GM23338 (cell line): ENCODE measurements at regions not wholly inside any gene's neighbourhood (a gene's known extent, or its start where the extent isn't known, plus 50 kb on each side); places are given as distances from the start of the nearest gene placed in this dataset.

Experiments used
- ATAC-seq: fragments of 200-7000 bp; cut with Tn5 transposase; 3 replicates; pipeline ENCODE4 v1.9.1; 2020
- DNase-seq: peaks from one replicate; pipeline ENCODE4 v3.0.0-alpha.2; 2015; ENCODE audit warnings: low spot score
- H2AFZ ChIP-seq: fragments of 200-600 bp; sonication (generic); 2 replicates; pipeline ENCODE4 v1.8.0; 2016; ENCODE audit warnings: antibody characterized with exemption, mild to moderate bottlenecking, moderate library complexity
- H3F3A ChIP-seq: fragments of 200-600 bp; sonication (generic); replicated peaks from 2 replicates; pipeline ENCODE4 v1.8.0; 2017; ENCODE audit warnings: antibody characterized with exemption, mixed run types, low read depth
- H3K27ac ChIP-seq: fragments of 200-600 bp; sonication (generic); 2 replicates; pipeline ENCODE4 v1.6.1; 2016; ENCODE audit warnings: low read depth
- H3K27me3 ChIP-seq: fragments of 200-600 bp; sonication (generic); 2 replicates; pipeline ENCODE4 v1.8.0; 2016; ENCODE audit warnings: mild to moderate bottlenecking, mixed run types, moderate library complexity; ENCODE audit not compliant: insufficient read depth
- H3K36me3 ChIP-seq: fragments of 200-600 bp; sonication (generic); 2 replicates; pipeline ENCODE4 v1.8.0; 2016; ENCODE audit warnings: mild to moderate bottlenecking; ENCODE audit not compliant: insufficient read depth
- H3K4me1 ChIP-seq: fragments of 200-600 bp; sonication (generic); 2 replicates; pipeline ENCODE4 v1.8.0; 2016; ENCODE audit warnings: mild to moderate bottlenecking, moderate library complexity; ENCODE audit not compliant: insufficient read depth
- H3K4me2 ChIP-seq: fragments of 200-600 bp; sonication (generic); 2 replicates; pipeline ENCODE4 v1.7.1; 2017; ENCODE audit warnings: mixed run types
- H3K4me3 ChIP-seq: fragments of 200-600 bp; sonication (generic); 2 replicates; pipeline ENCODE4 v1.6.1; 2016; ENCODE audit warnings: mixed run types
- H3K79me2 ChIP-seq: fragments of 200-600 bp; sonication (generic); replicated peaks from 2 replicates; pipeline ENCODE4 v1.8.0; 2017; ENCODE audit warnings: mild to moderate bottlenecking; ENCODE audit not compliant: insufficient read depth
- H3K9me2 ChIP-seq: fragments of 200-600 bp; sonication (generic); 2 replicates; pipeline ENCODE4 v1.8.0; 2017; ENCODE audit not compliant: insufficient read depth
- H4K20me1 ChIP-seq: fragments of 200-600 bp; sonication (generic); replicated peaks from 2 replicates; pipeline ENCODE4 v1.8.0; 2017; ENCODE audit warnings: mild to moderate bottlenecking; ENCODE audit not compliant: insufficient read depth
- H3K27ac Mint-ChIP-seq: 2 replicates; pipeline ENCODE4 v1.8.0; 2020; ENCODE audit warnings: inconsistent platforms, mild to moderate bottlenecking, moderate library complexity, mixed read lengths
- H3K27me3 Mint-ChIP-seq: 3 replicates; pipeline ENCODE4 v1.8.0; 2022; ENCODE audit warnings: low read depth, mild to moderate bottlenecking, moderate library complexity, mixed read lengths, inconsistent platforms; ENCODE audit not compliant: insufficient read depth, poor library complexity
- H3K36me3 Mint-ChIP-seq: 3 replicates; pipeline ENCODE4 v1.8.0; 2021; ENCODE audit warnings: low read depth, mild to moderate bottlenecking, inconsistent platforms, moderate library complexity, mixed read lengths
- H3K4me1 Mint-ChIP-seq: 3 replicates; pipeline ENCODE4 v1.8.0; 2020; ENCODE audit warnings: mild to moderate bottlenecking, inconsistent platforms, mixed read lengths
- H3K4me3 Mint-ChIP-seq: 3 replicates; pipeline ENCODE4 v1.8.0; 2021; ENCODE audit warnings: moderate library complexity, mild to moderate bottlenecking, inconsistent platforms, mixed read lengths
- H3K9me3 Mint-ChIP-seq: 3 replicates; pipeline ENCODE4 v1.8.0; 2020; ENCODE audit warnings: moderate library complexity, mild to moderate bottlenecking, inconsistent platforms, mixed read lengths
- CREB1 ChIP-seq: fragments of 250-450 bp; sonication (Bioruptor Pico); IDR thresholded peaks from 2 replicates; pipeline ENCODE4 v1.5.0; 2020; ENCODE audit warnings: low read depth, mild to moderate bottlenecking, moderate library complexity
- CTCF ChIP-seq, 2 experiments: fragments of 200-600 bp in 1 of 2; sonication (generic) in 1 of 2; conservative IDR thresholded peaks; 2 replicates each; pipeline versions ENCODE4 v1.5.1 to v1.6.1; 2016 to 2017; ENCODE audit warnings: antibody characterized with exemption in 2 of 2, low read depth in 2 of 2, mild to moderate bottlenecking in 2 of 2, moderate library complexity in 1 of 2
- ETS1 ChIP-seq: IDR thresholded peaks from 2 replicates; pipeline ENCODE4 v1.6.1; 2016; ENCODE audit warnings: antibody characterized with exemption
- EZH2 ChIP-seq: fragments of 200-600 bp; sonication (generic); IDR thresholded peaks from one replicate; pipeline ENCODE4 v1.8.0; 2017; ENCODE audit warnings: antibody characterized with exemption, mild to moderate bottlenecking, low read depth; ENCODE audit not compliant: unreplicated experiment
- EZH2phosphoT487 ChIP-seq: fragments of 200-600 bp; sonication (generic); IDR thresholded peaks from one replicate; pipeline ENCODE4 v1.8.1; 2018; ENCODE audit warnings: antibody characterized with exemption; ENCODE audit not compliant: unreplicated experiment
- JUNB ChIP-seq: IDR thresholded peaks from one replicate; pipeline ENCODE4 v1.6.1; 2016; ENCODE audit warnings: antibody characterized with exemption; ENCODE audit not compliant: unreplicated experiment
- NANOG ChIP-seq: IDR thresholded peaks from 2 replicates; pipeline ENCODE4 v1.6.1; 2016; ENCODE audit warnings: antibody characterized with exemption, borderline replicate concordance
- POLR2AphosphoS5 ChIP-seq: IDR thresholded peaks from 2 replicates; pipeline ENCODE4 v1.6.1; 2016; ENCODE audit warnings: antibody characterized with exemption, low read depth
- STAT1 ChIP-seq: IDR thresholded peaks from one replicate; pipeline ENCODE4 v1.6.1; 2016; ENCODE audit warnings: antibody characterized with exemption; ENCODE audit not compliant: unreplicated experiment
- ZNF114 ChIP-seq: fragments of 250-450 bp; sonication (Bioruptor Pico); IDR thresholded peaks from 2 replicates; pipeline ENCODE4 v1.5.0; 2020; ENCODE audit warnings: mild to moderate bottlenecking, moderate library complexity
- ZNF331 ChIP-seq: fragments of 250-450 bp; sonication (Bioruptor Pico); IDR thresholded peaks from 2 replicates; pipeline ENCODE4 v1.5.0; 2020; ENCODE audit warnings: low read depth, mild to moderate bottlenecking, moderate library complexity
- TF ChIP-seq, protein P1 (sequence below): fragments of 250-450 bp; sonication (Bioruptor Pico); IDR thresholded peaks from 2 replicates; pipeline ENCODE4 v1.5.0; 2020; ENCODE audit warnings: mild to moderate bottlenecking, moderate library complexity
- TF ChIP-seq, protein P2 (sequence below): IDR thresholded peaks from one replicate; pipeline ENCODE4 v1.6.1; 2018; ENCODE audit warnings: antibody characterized with exemption; ENCODE audit not compliant: unreplicated experiment

DNA sequence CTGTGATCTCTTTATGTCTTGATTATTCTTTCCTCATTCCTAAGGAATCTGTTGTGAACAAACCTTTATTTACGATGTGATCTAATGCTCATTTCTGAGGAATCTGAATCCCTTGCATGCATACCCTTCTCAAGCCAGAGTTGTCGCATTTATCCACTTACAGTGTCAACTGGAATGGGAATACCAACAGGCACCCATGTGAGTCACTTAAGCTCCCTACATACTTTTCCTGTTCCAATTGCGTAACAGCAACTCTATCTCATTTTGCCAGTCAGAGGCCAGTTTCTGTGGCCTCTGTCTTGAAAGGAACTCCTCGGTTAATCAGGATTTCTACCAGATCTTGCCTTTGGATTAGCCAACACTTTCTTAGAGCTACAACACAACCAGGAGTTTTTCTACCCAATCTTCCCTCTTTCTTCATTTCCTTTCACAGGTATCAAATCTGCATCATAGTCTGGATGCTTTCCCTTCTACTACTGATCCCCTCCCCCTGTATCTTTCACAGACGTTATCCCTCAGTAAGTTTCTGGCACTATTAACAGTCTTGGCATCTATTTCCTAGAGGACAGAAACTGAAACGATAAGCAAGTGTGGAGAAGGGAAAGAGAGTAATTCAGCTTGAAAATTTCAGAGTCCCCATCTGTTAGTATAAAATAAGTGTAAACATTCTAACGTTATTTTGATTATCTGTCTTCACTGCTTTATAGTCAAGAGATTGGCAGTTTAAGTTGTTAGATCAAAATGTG lies 66.8 kb upstream of the BCHE start:
- H3K79me2 ChIP-seq: no peaks in the 10 kb centered on the region
- H3K27ac ChIP-seq: no peak overlapping the region
- DNase-seq: no peak
- no peak overlapping the region for H2AFZ ChIP-seq
- H3K4me1 ChIP-seq: peaks cover 8% of the 10 kb centered on the region
- H3K4me2 ChIP-seq: no peak overlapping the region
- H3K4me3 Mint-ChIP-seq: no peak overlapping the region
- H3F3A ChIP-seq: no peaks in the 10 kb centered on the region
- ATAC-seq: no peak
- TF ChIP-seq, protein P1, sequence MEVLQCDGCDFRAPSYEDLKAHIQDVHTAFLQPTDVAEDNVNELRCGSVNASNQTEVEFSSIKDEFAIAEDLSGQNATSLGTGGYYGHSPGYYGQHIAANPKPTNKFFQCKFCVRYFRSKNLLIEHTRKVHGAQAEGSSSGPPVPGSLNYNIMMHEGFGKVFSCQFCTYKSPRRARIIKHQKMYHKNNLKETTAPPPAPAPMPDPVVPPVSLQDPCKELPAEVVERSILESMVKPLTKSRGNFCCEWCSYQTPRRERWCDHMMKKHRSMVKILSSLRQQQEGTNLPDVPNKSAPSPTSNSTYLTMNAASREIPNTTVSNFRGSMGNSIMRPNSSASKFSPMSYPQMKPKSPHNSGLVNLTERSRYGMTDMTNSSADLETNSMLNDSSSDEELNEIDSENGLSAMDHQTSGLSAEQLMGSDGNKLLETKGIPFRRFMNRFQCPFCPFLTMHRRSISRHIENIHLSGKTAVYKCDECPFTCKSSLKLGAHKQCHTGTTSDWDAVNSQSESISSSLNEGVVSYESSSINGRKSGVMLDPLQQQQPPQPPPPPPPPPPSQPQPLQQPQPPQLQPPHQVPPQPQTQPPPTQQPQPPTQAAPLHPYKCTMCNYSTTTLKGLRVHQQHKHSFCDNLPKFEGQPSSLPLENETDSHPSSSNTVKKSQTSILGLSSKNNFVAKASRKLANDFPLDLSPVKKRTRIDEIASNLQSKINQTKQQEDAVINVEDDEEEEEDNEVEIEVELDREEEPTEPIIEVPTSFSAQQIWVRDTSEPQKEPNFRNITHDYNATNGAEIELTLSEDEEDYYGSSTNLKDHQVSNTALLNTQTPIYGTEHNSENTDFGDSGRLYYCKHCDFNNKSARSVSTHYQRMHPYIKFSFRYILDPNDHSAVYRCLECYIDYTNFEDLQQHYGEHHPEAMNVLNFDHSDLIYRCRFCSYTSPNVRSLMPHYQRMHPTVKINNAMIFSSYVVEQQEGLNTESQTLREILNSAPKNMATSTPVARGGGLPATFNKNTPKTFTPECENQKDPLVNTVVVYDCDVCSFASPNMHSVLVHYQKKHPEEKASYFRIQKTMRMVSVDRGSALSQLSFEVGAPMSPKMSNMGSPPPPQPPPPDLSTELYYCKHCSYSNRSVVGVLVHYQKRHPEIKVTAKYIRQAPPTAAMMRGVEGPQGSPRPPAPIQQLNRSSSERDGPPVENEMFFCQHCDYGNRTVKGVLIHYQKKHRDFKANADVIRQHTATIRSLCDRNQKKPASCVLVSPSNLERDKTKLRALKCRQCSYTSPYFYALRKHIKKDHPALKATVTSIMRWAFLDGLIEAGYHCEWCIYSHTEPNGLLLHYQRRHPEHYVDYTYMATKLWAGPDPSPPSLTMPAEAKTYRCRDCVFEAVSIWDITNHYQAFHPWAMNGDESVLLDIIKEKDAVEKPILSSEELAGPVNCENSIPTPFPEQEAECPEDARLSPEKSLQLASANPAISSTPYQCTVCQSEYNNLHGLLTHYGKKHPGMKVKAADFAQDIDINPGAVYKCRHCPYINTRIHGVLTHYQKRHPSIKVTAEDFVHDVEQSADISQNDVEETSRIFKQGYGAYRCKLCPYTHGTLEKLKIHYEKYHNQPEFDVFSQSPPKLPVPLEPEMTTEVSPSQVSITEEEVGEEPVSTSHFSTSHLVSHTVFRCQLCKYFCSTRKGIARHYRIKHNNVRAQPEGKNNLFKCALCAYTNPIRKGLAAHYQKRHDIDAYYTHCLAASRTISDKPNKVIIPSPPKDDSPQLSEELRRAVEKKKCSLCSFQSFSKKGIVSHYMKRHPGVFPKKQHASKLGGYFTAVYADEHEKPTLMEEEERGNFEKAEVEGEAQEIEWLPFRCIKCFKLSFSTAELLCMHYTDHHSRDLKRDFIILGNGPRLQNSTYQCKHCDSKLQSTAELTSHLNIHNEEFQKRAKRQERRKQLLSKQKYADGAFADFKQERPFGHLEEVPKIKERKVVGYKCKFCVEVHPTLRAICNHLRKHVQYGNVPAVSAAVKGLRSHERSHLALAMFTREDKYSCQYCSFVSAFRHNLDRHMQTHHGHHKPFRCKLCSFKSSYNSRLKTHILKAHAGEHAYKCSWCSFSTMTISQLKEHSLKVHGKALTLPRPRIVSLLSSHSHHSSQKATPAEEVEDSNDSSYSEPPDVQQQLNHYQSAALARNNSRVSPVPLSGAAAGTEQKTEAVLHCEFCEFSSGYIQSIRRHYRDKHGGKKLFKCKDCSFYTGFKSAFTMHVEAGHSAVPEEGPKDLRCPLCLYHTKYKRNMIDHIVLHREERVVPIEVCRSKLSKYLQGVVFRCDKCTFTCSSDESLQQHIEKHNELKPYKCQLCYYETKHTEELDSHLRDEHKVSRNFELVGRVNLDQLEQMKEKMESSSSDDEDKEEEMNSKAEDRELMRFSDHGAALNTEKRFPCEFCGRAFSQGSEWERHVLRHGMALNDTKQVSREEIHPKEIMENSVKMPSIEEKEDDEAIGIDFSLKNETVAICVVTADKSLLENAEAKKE (CRISPR knock-in tag): no peak
- TF ChIP-seq CREB1 (CRISPR knock-in tag) (no peak), JUNB (no peak), ZNF114 (no peak), ETS1 (no peak), CTCF (conservative IDR thresholded peaks at IDR 0.05; ENCODE audit: low read depth in 2 of 2) (no peak), EZH2 (no peak), NANOG (no peak), STAT1 (no peak), ZNF331 (CRISPR knock-in tag) (no peak), POLR2AphosphoS5 (no peak), EZH2phosphoT487 (no peak)
- TF ChIP-seq, protein P2, sequence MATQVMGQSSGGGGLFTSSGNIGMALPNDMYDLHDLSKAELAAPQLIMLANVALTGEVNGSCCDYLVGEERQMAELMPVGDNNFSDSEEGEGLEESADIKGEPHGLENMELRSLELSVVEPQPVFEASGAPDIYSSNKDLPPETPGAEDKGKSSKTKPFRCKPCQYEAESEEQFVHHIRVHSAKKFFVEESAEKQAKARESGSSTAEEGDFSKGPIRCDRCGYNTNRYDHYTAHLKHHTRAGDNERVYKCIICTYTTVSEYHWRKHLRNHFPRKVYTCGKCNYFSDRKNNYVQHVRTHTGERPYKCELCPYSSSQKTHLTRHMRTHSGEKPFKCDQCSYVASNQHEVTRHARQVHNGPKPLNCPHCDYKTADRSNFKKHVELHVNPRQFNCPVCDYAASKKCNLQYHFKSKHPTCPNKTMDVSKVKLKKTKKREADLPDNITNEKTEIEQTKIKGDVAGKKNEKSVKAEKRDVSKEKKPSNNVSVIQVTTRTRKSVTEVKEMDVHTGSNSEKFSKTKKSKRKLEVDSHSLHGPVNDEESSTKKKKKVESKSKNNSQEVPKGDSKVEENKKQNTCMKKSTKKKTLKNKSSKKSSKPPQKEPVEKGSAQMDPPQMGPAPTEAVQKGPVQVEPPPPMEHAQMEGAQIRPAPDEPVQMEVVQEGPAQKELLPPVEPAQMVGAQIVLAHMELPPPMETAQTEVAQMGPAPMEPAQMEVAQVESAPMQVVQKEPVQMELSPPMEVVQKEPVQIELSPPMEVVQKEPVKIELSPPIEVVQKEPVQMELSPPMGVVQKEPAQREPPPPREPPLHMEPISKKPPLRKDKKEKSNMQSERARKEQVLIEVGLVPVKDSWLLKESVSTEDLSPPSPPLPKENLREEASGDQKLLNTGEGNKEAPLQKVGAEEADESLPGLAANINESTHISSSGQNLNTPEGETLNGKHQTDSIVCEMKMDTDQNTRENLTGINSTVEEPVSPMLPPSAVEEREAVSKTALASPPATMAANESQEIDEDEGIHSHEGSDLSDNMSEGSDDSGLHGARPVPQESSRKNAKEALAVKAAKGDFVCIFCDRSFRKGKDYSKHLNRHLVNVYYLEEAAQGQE: no peak
- H3K9me2 ChIP-seq: no peaks in the 10 kb centered on the region; the same call in 1 of the 2 replicates
- no peaks in the 10 kb centered on the region for H3K27me3 ChIP-seq
- peaks cover 5% of the 10 kb centered on the region; the same call in 1 of the 3 replicates for H3K9me3 Mint-ChIP-seq
- no peaks in the 10 kb centered on the region for H3K36me3 ChIP-seq
- no peak overlapping the region for H3K27ac Mint-ChIP-seq
- no peaks in the 10 kb centered on the region for H4K20me1 ChIP-seq
- peaks cover 7% of the 10 kb centered on the region for H3K4me1 Mint-ChIP-seq
- H3K36me3 Mint-ChIP-seq: no peaks in the 10 kb centered on the region; the same call in 2 of the 3 replicates
- no peaks in the 10 kb centered on the region for H3K27me3 Mint-ChIP-seq
- H3K4me3 ChIP-seq: no peak overlapping the region
